Calu3 (cell line): ENCODE measurements at regions not wholly inside any gene's neighbourhood (a gene's known extent, or its start where the extent isn't known, plus 50 kb on each side); places are given as distances from the start of the nearest gene placed in this dataset.

ENCODE experiments used
- BruUV-seq: library from RNA; stranded (reverse); fragments of 400-500 nt; replicated peaks from 2 replicates; lab custom pipeline; 2021; lab: Mats Ljungman, UMichigan
- CTCF ChIA-PET: fragments of 300-600 bp; sonication (Branson Sonifier 250); formaldehyde crosslinking; loops from one replicate; lab custom pipeline; 2022; ENCODE audit warnings: antibody characterized with exemption; lab: Charles Lee
- DNase-seq: peaks from one replicate; pipeline ENCODE4 v3.0.0; 2022
- H3K27ac Mint-ChIP-seq: one replicate; pipeline ENCODE4 v1.8.0; 2022; ENCODE audit warnings: mixed read lengths; ENCODE audit not compliant: unreplicated experiment
- H3K27me3 Mint-ChIP-seq: one replicate; pipeline ENCODE4 v1.8.0; 2022; ENCODE audit warnings: mixed read lengths; ENCODE audit not compliant: unreplicated experiment
- H3K36me3 Mint-ChIP-seq: one replicate; pipeline ENCODE4 v1.8.0; 2022; ENCODE audit warnings: mild to moderate bottlenecking, moderate library complexity, mixed read lengths; ENCODE audit not compliant: insufficient read depth, unreplicated experiment
- H3K4me1 Mint-ChIP-seq: one replicate; pipeline ENCODE4 v1.8.0; 2022; ENCODE audit warnings: mild to moderate bottlenecking, low read depth, mixed read lengths; ENCODE audit not compliant: unreplicated experiment
- H3K4me3 Mint-ChIP-seq: one replicate; pipeline ENCODE4 v1.8.0; 2022; ENCODE audit warnings: mild to moderate bottlenecking, low read depth, moderate library complexity, mixed read lengths; ENCODE audit not compliant: unreplicated experiment
- H3K9me3 Mint-ChIP-seq: one replicate; pipeline ENCODE4 v1.8.0; 2022; ENCODE audit warnings: low read depth, mixed read lengths; ENCODE audit not compliant: unreplicated experiment
- CTCF ChIP-seq: fragments of 200-600 bp; IDR thresholded peaks from one replicate; pipeline ENCODE4 v1.8.0; 2022; ENCODE audit warnings: antibody characterized with exemption; ENCODE audit not compliant: unreplicated experiment
- intact Hi-C: fragments of 100-400 bp; cut with micrococcal nuclease; formaldehyde crosslinking; loops from one replicate; pipeline ENCODE4 v1.10.0; 2022; ENCODE audit not compliant: unreplicated experiment

GRCh38 chr3:88239870-88240269, 90.1 kb downstream of the C3orf38 start:
- Mint-ChIP-seq H3K4me1 (peaks cover 8% of the 10 kb centered on the region), H3K9me3 (peaks cover 2% of the 10 kb centered on the region), H3K36me3 (no peaks in the 10 kb centered on the region), H3K4me3 (no peak overlapping the region), H3K27me3 (no peaks in the 10 kb centered on the region), H3K27ac (no peak overlapping the region)
- intact Hi-C loops, result no loop called here
- BruUV-seq, result no TSS peak
- DNase-seq, result no peak
- CTCF ChIA-PET, result no interaction called here
- TF ChIP-seq CTCF, result no peak

GRCh38 chr3:88248658-88249057, 98.9 kb downstream of the C3orf38 start:
- intact Hi-C loops, result no loop called here
- BruUV-seq, result no TSS peak
- no peak overlapping the region for H3K4me3 Mint-ChIP-seq
- H3K27ac Mint-ChIP-seq, result no peak overlapping the region
- CTCF ChIA-PET, result no interaction called here
- H3K36me3 Mint-ChIP-seq, result no peaks in the 10 kb centered on the region
- H3K27me3 Mint-ChIP-seq, result no peaks in the 10 kb centered on the region
- peaks cover 1% of the 10 kb centered on the region for H3K9me3 Mint-ChIP-seq
- H3K4me1 Mint-ChIP-seq, result no peaks in the 10 kb centered on the region
- DNase-seq, result no peak
- TF ChIP-seq CTCF, result no peak

GRCh38 chr3:88259045-88259444, 109.3 kb downstream of the C3orf38 start:
- Mint-ChIP-seq H3K36me3 (no peaks in the 10 kb centered on the region), H3K27ac (no peak overlapping the region), H3K4me3 (no peak overlapping the region), H3K4me1 (peaks cover 8% of the 10 kb centered on the region), H3K27me3 (no peaks in the 10 kb centered on the region), H3K9me3 (no peaks in the 10 kb centered on the region)
- no peak for TF ChIP-seq CTCF
- BruUV-seq, result no TSS peak
- intact Hi-C loops, result no loop called here
- CTCF ChIA-PET, result no interaction called here
- DNase-seq, result no peak

DNA sequence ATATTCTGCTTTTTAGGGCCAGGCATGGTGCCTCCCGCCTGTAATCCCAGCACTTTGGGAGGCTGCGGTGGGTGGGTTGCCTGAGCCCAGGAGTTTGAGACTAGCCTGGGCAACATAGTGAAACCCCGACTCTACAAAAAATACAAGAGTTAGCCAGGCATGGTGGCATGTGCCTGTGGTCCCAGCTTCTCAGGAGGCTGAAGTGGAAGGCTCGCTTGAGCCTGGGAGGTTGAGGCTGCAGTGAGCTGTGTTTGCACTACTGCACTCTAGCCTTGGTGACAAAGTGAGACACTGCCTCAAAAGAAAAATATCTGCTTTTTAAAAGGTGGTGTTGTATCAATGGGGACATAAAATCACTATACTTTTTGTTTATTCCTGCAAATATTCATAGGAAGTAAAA, 112.8 kb downstream of the C3orf38 start:
- peak overlapping the region; percentile 19 for H3K27ac Mint-ChIP-seq
- H3K36me3 Mint-ChIP-seq, result no peaks in the 10 kb centered on the region
- no TSS peak for BruUV-seq
- CTCF ChIA-PET, result no interaction called here
- no peaks in the 10 kb centered on the region for H3K27me3 Mint-ChIP-seq
- peak overlapping the region; percentile 3 for H3K4me3 Mint-ChIP-seq
- no peak for TF ChIP-seq CTCF
- no peak for DNase-seq
- peaks cover 8% of the 10 kb centered on the region for H3K4me1 Mint-ChIP-seq
- intact Hi-C loops, result no loop called here
- no peaks in the 10 kb centered on the region for H3K9me3 Mint-ChIP-seq
